Fibroblast of villous mesenchyme (primary cell): ENCODE measurements at regions not wholly inside any gene's neighbourhood (a gene's known extent, or its start where the extent isn't known, plus 50 kb on each side); places are given as distances from the start of the nearest gene placed in this dataset.

Experiments
- DNase-seq: peaks from one replicate; pipeline ENCODE4 v3.0.0-alpha.2; 2010; ENCODE audit warnings: low read depth
- H3K4me3 ChIP-seq: 2 replicates; pipeline ENCODE4 v1.5.1; 2011; ENCODE audit warnings: low read depth, mild to moderate bottlenecking, low read length
- TF ChIP-seq, protein P1 (sequence below): IDR thresholded peaks from 2 replicates; pipeline ENCODE4 v1.5.1; 2012; ENCODE audit warnings: low read depth, mild to moderate bottlenecking, low read length; ENCODE audit not compliant: insufficient read depth

DNA sequence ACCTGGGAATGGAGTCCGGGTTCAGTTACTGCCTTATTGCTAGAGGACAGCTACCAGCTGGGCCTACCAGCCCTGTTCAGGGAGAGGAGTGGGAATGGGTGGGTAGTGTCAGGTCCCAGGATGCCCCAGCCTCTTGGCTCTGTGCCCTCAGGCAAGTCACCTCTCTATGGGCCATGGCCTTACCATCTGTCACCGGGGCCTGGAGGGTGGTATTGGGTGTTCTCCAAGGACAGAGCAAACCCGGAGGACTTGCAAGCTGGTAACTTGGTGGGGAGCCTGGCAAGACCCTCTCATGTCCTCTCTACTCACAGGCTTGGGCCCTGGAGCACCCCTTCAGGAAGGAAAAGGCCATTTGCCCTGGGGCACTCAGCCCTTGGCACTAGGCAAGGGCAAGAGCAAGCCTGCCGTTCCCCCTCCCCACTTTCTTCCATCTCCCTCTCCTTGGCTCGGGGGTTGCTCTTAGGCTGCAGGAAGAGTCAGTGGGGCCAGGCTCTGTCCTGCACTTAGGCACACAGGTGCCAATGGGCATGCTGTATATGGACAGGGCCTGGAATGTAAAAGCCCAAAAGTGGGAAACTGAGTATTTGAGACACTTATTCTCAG lies 170.0 kb upstream of the ZNF267 start:
- no peak overlapping the region for H3K4me3 ChIP-seq
- no peak for DNase-seq
- TF ChIP-seq, protein P1, sequence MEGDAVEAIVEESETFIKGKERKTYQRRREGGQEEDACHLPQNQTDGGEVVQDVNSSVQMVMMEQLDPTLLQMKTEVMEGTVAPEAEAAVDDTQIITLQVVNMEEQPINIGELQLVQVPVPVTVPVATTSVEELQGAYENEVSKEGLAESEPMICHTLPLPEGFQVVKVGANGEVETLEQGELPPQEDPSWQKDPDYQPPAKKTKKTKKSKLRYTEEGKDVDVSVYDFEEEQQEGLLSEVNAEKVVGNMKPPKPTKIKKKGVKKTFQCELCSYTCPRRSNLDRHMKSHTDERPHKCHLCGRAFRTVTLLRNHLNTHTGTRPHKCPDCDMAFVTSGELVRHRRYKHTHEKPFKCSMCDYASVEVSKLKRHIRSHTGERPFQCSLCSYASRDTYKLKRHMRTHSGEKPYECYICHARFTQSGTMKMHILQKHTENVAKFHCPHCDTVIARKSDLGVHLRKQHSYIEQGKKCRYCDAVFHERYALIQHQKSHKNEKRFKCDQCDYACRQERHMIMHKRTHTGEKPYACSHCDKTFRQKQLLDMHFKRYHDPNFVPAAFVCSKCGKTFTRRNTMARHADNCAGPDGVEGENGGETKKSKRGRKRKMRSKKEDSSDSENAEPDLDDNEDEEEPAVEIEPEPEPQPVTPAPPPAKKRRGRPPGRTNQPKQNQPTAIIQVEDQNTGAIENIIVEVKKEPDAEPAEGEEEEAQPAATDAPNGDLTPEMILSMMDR, result no peak

GRCh38 chr16:31704138-31704537 lies 169.5 kb upstream of the ZNF267 start:
- H3K4me3 ChIP-seq, result no peak overlapping the region
- TF ChIP-seq, protein P1, result no peak
- DNase-seq, result no peak

- DNase-seq, result no peak
- TF ChIP-seq, protein P1, result no peak
- H3K4me3 ChIP-seq, result no peak overlapping the region
These were observed 168.2 kb upstream of the ZNF267 start for GRCh38 chr16:31705371-31705770.

- no peak for DNase-seq
- no peak overlapping the region for H3K4me3 ChIP-seq
- TF ChIP-seq, protein P1, result no peak
These were observed 167.3 kb upstream of the ZNF267 start for GRCh38 chr16:31706318-31706717.

GRCh38 chr16:31706925-31707324 lies 166.7 kb upstream of the ZNF267 start:
- TF ChIP-seq, protein P1, result no peak
- DNase-seq, result no peak

GRCh38 chr16:31707743-31708335 lies 165.8 kb upstream of the ZNF267 start:
- no peak overlapping the region for H3K4me3 ChIP-seq
- TF ChIP-seq, protein P1, result no peak
- no peak for DNase-seq

More at GRCh38 chr16:31706925-31707324, 166.7 kb upstream of the ZNF267 start:
- H3K4me3 ChIP-seq, result no peak overlapping the region

DNA sequence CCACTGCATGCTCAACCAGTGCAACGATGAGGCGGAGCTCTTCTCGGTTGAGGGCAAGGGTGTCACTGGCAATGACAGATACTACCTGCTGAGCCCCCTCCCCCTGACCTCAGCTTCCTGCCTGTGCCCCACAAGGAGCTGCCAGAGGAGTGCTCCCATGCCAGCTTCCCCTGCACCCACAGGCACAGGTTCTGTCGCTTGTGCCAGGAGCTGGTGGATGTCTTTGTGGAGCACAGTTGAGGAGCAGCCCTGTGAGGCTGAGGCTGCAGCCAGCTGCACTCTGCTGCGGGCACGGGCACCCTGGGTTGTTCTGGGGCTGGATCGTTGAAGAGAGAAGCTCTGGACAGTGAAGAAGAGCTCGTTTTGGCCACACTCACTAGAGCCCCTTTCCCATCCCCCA lies 165.3 kb upstream of the ZNF267 start:
- no peak for DNase-seq
- TF ChIP-seq, protein P1, result no peak
- no peak overlapping the region for H3K4me3 ChIP-seq
